Keratinocyte (primary cell): ENCODE measurements at regions not wholly inside any gene's neighbourhood (a gene's known extent, or its start where the extent isn't known, plus 50 kb on each side); places are given as distances from the start of the nearest gene placed in this dataset.

Source experiments
- EZH2 ChIP-seq: IDR thresholded peaks from one replicate; pipeline ENCODE4 v1.6.1; 2012; ENCODE audit warnings: inconsistent platforms, mild to moderate bottlenecking, low read length, moderate library complexity
- TF ChIP-seq, protein P1 (sequence below), 3 experiments: IDR thresholded peaks in 1 of 3; conservative IDR thresholded peaks in 1 of 3; optimal IDR thresholded peaks in 1 of 3; 2 replicates in 2 of 3; 3 replicates in 1 of 3; pipeline versions ENCODE3 to v1.5.1; 2011; ENCODE audit warnings: low read length in 3 of 3, mild to moderate bottlenecking in 3 of 3, moderate library complexity in 2 of 3, control low read depth in 1 of 3, inconsistent platforms in 1 of 3; ENCODE audit not compliant: insufficient read depth in 2 of 3; ENCODE audit errors: extremely low read depth in 1 of 3

GRCh38 chr10:94085288-94085687 is 91.6 kb downstream of the PLCE1 start:
- TF ChIP-seq, protein P1, sequence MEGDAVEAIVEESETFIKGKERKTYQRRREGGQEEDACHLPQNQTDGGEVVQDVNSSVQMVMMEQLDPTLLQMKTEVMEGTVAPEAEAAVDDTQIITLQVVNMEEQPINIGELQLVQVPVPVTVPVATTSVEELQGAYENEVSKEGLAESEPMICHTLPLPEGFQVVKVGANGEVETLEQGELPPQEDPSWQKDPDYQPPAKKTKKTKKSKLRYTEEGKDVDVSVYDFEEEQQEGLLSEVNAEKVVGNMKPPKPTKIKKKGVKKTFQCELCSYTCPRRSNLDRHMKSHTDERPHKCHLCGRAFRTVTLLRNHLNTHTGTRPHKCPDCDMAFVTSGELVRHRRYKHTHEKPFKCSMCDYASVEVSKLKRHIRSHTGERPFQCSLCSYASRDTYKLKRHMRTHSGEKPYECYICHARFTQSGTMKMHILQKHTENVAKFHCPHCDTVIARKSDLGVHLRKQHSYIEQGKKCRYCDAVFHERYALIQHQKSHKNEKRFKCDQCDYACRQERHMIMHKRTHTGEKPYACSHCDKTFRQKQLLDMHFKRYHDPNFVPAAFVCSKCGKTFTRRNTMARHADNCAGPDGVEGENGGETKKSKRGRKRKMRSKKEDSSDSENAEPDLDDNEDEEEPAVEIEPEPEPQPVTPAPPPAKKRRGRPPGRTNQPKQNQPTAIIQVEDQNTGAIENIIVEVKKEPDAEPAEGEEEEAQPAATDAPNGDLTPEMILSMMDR (optimal IDR thresholded peaks at IDR 0.05 in 1 of 3, IDR thresholded peaks at IDR 0.05 in 1 of 3, conservative IDR thresholded peaks at IDR 0.05 in 1 of 3; ENCODE audit: extremely low read depth in 1 of 3, insufficient read depth in 2 of 3, low read length in 3 of 3) = no peak
- TF ChIP-seq EZH2 = no peak
